ENCODE measurements at regions not wholly inside any gene's neighbourhood (a gene's known extent, or its start where the extent isn't known, plus 50 kb on each side); places are given as distances from the start of the nearest gene placed in this dataset.

DNA sequence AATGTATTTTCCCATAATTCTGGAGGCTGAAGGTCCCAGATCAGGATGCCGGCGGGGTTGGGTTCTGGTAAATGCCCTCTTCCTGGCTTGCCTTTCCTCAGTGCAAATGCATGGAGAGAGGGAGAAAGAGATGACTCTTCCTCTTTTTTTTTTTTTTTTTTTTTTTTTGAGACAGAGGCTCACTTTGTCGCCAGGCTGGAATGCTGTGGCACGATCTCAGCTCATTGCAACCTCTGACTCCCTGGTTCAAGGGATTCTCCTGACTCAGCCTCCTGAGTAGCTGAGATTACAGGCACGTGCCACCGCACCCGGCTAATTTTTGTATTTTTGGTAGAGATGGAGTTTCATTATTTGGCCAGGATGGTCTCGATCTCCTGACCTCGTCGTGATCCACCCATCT lies 300.0 kb upstream of the TAS2R1 start:
- H3K27me3 Mint-ChIP-seq (ENCODE audit: low read depth) = peaks cover 27% of the 10 kb centered on the region

More for the DNA sequence above, 300.0 kb upstream of the TAS2R1 start:
- H3K27me3 ChIP-seq (ENCODE audit: insufficient read depth, low read length) = no peaks in the 10 kb centered on the region; the same call in 1 of the 2 replicates
- H3T11ph ChIP-seq (ENCODE audit: low read length) = no peak overlapping the region
- H3K79me2 ChIP-seq (ENCODE audit: insufficient read depth, low read length) = no peaks in the 10 kb centered on the region
- Mint-ChIP-seq H3K4me3 (no peak overlapping the region), H3K9me3 (peaks cover 7 to 18% of the 10 kb centered on the region in 2 experiments), H3K36me3 (ENCODE audit: insufficient read depth in 1 of 3, low read depth in 3 of 3) (no peaks in the 10 kb centered on the region; a peak in 1 of 7 replicates), H3K4me1 (peaks cover 16 to 21% of the 10 kb centered on the region in 2 experiments), H3K27ac (no peak overlapping the region)
- no peak overlapping the region for H2BK15ac ChIP-seq (ENCODE audit: low read depth, low read length)
- H4K20me1 ChIP-seq (ENCODE audit: control insufficient read depth, insufficient read depth, insufficient read length) = no peaks in the 10 kb centered on the region
- H3K18ac ChIP-seq (ENCODE audit: insufficient read length, low read depth, low read length) = no peak overlapping the region
- no peak overlapping the region for H3K23ac ChIP-seq (ENCODE audit: insufficient read length, low read depth, low read length)
- H2AK5ac ChIP-seq (ENCODE audit: insufficient read length, low read length) = no peak overlapping the region
- H4K8ac ChIP-seq (replicated peaks; ENCODE audit: insufficient read length, low read depth, low read length) = no peak overlapping the region
- H3K27ac ChIP-seq (ENCODE audit: insufficient read length, low read depth, low read length) = no peak overlapping the region
- TF ChIP-seq, protein P1, sequence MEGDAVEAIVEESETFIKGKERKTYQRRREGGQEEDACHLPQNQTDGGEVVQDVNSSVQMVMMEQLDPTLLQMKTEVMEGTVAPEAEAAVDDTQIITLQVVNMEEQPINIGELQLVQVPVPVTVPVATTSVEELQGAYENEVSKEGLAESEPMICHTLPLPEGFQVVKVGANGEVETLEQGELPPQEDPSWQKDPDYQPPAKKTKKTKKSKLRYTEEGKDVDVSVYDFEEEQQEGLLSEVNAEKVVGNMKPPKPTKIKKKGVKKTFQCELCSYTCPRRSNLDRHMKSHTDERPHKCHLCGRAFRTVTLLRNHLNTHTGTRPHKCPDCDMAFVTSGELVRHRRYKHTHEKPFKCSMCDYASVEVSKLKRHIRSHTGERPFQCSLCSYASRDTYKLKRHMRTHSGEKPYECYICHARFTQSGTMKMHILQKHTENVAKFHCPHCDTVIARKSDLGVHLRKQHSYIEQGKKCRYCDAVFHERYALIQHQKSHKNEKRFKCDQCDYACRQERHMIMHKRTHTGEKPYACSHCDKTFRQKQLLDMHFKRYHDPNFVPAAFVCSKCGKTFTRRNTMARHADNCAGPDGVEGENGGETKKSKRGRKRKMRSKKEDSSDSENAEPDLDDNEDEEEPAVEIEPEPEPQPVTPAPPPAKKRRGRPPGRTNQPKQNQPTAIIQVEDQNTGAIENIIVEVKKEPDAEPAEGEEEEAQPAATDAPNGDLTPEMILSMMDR (conservative IDR thresholded peaks at IDR 0.05) = no peak
- no peak overlapping the region for H3K4ac ChIP-seq (ENCODE audit: low read depth, low read length)
- no peak overlapping the region for H3K56ac ChIP-seq (ENCODE audit: insufficient read length, low read depth, low read length)
- no peak overlapping the region for H2BK20ac ChIP-seq (ENCODE audit: low read depth, low read length, poor library complexity, severe bottlenecking)
- no peak overlapping the region for H2AFZ ChIP-seq (ENCODE audit: low read length)
- no peak overlapping the region for H2BK5ac ChIP-seq (ENCODE audit: insufficient read length, low read length)
- no peaks in the 10 kb centered on the region for H3K23me2 ChIP-seq (ENCODE audit: insufficient read length, low read depth, low read length, poor library complexity, severe bottlenecking)
- no peak overlapping the region for H3K4me2 ChIP-seq (ENCODE audit: insufficient read depth, insufficient read length, low read length)
- H3K79me1 ChIP-seq (ENCODE audit: insufficient read depth, low read depth, low read length, poor library complexity, severe bottlenecking) = no peaks in the 10 kb centered on the region
- H2BK12ac ChIP-seq (ENCODE audit: insufficient read length, low read depth, low read length) = no peak overlapping the region
- WGBS (ENCODE audit: extremely low coverage, insufficient read length, low lambda C conversion rate) = no CpG with 5 or more reads among the region's 10 CpGs
- H4K5ac ChIP-seq (ENCODE audit: insufficient read length, low read depth, low read length) = no peak overlapping the region
- no peak overlapping the region for H4K91ac ChIP-seq (ENCODE audit: insufficient read length, low read depth, low read length)
- no peak overlapping the region for H3K9ac ChIP-seq (ENCODE audit: extremely low read depth, insufficient read length, low read length)
- no peak for DNase-seq
- H3K9me3 ChIP-seq (ENCODE audit: control insufficient read depth, low read depth, low read length) = no peaks in the 10 kb centered on the region
- no peak overlapping the region for H3K14ac ChIP-seq (ENCODE audit: insufficient read depth, low read length)
- H3K4me1 ChIP-seq (ENCODE audit: insufficient read depth, low read length) = peaks cover 4% of the 10 kb centered on the region; the same call in 1 of the 2 replicates
- no peak overlapping the region for H2BK120ac ChIP-seq (ENCODE audit: low read depth, low read length, poor library complexity, severe bottlenecking)
